ENCODE measurements at regions not wholly inside any gene's neighbourhood (a gene's known extent, or its start where the extent isn't known, plus 50 kb on each side); places are given as distances from the start of the nearest gene placed in this dataset.

DNA sequence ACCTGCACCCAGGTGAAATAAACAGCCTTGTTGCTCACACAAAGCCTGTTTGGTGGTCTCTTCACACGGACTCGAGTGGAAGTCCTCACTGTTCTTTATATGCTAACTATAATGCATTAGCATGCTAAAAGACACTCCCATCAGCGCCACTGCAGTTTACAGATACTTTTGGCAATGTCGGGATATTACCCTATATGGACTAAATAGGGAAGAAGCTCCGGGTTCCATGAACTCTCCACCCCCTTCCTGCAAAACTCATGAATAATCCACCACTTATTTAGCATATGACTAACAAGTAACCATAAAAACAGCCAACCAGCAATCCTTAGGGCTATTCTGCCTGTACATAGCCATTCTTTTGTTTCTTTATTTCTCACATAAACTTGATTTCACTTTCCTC is 426.2 kb upstream of the PTPRD start:
- TF ChIP-seq, protein P1, sequence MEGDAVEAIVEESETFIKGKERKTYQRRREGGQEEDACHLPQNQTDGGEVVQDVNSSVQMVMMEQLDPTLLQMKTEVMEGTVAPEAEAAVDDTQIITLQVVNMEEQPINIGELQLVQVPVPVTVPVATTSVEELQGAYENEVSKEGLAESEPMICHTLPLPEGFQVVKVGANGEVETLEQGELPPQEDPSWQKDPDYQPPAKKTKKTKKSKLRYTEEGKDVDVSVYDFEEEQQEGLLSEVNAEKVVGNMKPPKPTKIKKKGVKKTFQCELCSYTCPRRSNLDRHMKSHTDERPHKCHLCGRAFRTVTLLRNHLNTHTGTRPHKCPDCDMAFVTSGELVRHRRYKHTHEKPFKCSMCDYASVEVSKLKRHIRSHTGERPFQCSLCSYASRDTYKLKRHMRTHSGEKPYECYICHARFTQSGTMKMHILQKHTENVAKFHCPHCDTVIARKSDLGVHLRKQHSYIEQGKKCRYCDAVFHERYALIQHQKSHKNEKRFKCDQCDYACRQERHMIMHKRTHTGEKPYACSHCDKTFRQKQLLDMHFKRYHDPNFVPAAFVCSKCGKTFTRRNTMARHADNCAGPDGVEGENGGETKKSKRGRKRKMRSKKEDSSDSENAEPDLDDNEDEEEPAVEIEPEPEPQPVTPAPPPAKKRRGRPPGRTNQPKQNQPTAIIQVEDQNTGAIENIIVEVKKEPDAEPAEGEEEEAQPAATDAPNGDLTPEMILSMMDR (IDR thresholded peaks at IDR 0.05) = no peak
- no peak for TF ChIP-seq POLR2AphosphoS5 (IDR thresholded peaks at IDR 0.05; ENCODE audit: low read depth, low read length)

All from Panc1 (cell line).